CD14-positive monocyte (primary cell): ENCODE measurements at regions not wholly inside any gene's neighbourhood (a gene's known extent, or its start where the extent isn't known, plus 50 kb on each side); places are given as distances from the start of the nearest gene placed in this dataset.

ENCODE experiments used
- DNase-seq, 3 donors: peaks; one replicate each; pipeline ENCODE4 v3.0.0-alpha.2; 2011 to 2022
- H2AFZ ChIP-seq: 2 replicates; pipeline ENCODE4 v1.6.0; 2012; ENCODE audit warnings: mild to moderate bottlenecking, low read depth, low read length, inconsistent platforms; ENCODE audit not compliant: insufficient read depth, poor library complexity, severe bottlenecking
- H3K27ac ChIP-seq, 2 donors: 1 replicate in 1 of 2; 2 replicates in 1 of 2; pipeline ENCODE4 v1.5.1; 2012 to 2013; ENCODE audit warnings: low read length in 2 of 2, control low read depth in 1 of 2, inconsistent platforms in 1 of 2, low read depth in 1 of 2, mild to moderate bottlenecking in 1 of 2
- H3K27me3 ChIP-seq, 2 donors: one replicate each; pipeline versions ENCODE4 v1.6.0 to v1.6.1; 2011 to 2013; ENCODE audit warnings: low read length in 2 of 2; ENCODE audit not compliant: control insufficient read depth in 2 of 2, insufficient read depth in 2 of 2
- H3K36me3 ChIP-seq, 2 donors: replicated peaks in 1 of 2; 1 replicate in 1 of 2; 2 replicates in 1 of 2; pipeline versions ENCODE4 v1.5.1 to v1.6.1; 2012 to 2013; ENCODE audit warnings: low read length in 2 of 2, control low read depth in 1 of 2, inconsistent platforms in 1 of 2, mild to moderate bottlenecking in 1 of 2; ENCODE audit not compliant: insufficient read depth in 2 of 2, control insufficient read depth in 1 of 2
- H3K4me1 ChIP-seq, 2 donors: 1 replicate in 1 of 2; 2 replicates in 1 of 2; pipeline versions ENCODE4 v1.5.1 to v1.6.1; 2012 to 2013; ENCODE audit warnings: low read length in 2 of 2, control low read depth in 1 of 2, inconsistent platforms in 1 of 2, mild to moderate bottlenecking in 1 of 2, moderate library complexity in 1 of 2; ENCODE audit not compliant: insufficient read depth in 2 of 2, control insufficient read depth in 1 of 2
- H3K4me2 ChIP-seq: replicated peaks from 2 replicates; pipeline ENCODE3; 2012; ENCODE audit warnings: low read length, moderate library complexity, mild to moderate bottlenecking; ENCODE audit not compliant: poor library complexity, severe bottlenecking; ENCODE audit errors: extremely low read depth
- H3K4me3 ChIP-seq, 3 experiments: fragments of 200-600 bp in 1 of 3; sonication (generic) in 1 of 3; replicated peaks in 1 of 3; 1 replicate in 2 of 3; 2 replicates in 1 of 3; pipeline ENCODE4 v1.5.1; 2011 to 2013; ENCODE audit warnings: low read length in 3 of 3, mild to moderate bottlenecking in 3 of 3, control low read depth in 2 of 3, low read depth in 2 of 3, inconsistent platforms in 1 of 3, moderate library complexity in 1 of 3
- H3K79me2 ChIP-seq: 2 replicates; pipeline ENCODE4 v1.6.0; 2012; ENCODE audit warnings: mild to moderate bottlenecking, control low read depth, inconsistent platforms, low read length, moderate library complexity; ENCODE audit not compliant: insufficient read depth
- H3K9ac ChIP-seq: 2 replicates; pipeline ENCODE4 v1.6.0; 2017; ENCODE audit warnings: low read length, mild to moderate bottlenecking; ENCODE audit not compliant: insufficient read depth, poor library complexity, severe bottlenecking
- H3K9me3 ChIP-seq, 2 donors: replicated peaks in 1 of 2; 1 replicate in 1 of 2; 2 replicates in 1 of 2; pipeline versions ENCODE4 v1.5.1 to v1.6.1; 2012 to 2013; ENCODE audit warnings: low read length in 2 of 2, control low read depth in 1 of 2; ENCODE audit not compliant: control insufficient read depth in 1 of 2, insufficient read depth in 1 of 2
- H4K20me1 ChIP-seq: 2 replicates; pipeline ENCODE4 v1.6.0; 2012; ENCODE audit warnings: mild to moderate bottlenecking, low read length, control low read depth, moderate library complexity; ENCODE audit not compliant: insufficient read depth
- H3K27ac Mint-ChIP-seq, 7 donors: one replicate each; pipeline ENCODE4 v1.8.0; 2020; ENCODE audit warnings: mild to moderate bottlenecking in 7 of 7, mixed read lengths in 7 of 7, moderate library complexity in 6 of 7, inconsistent platforms in 2 of 7
- H3K27me3 Mint-ChIP-seq, 3 donors: one replicate each; pipeline ENCODE4 v1.8.0; 2021 to 2022; ENCODE audit warnings: low read depth in 3 of 3, mild to moderate bottlenecking in 3 of 3, mixed read lengths in 3 of 3, moderate library complexity in 3 of 3, inconsistent platforms in 1 of 3
- H3K36me3 Mint-ChIP-seq, 2 donors: one replicate each; pipeline ENCODE4 v1.8.0; 2020; ENCODE audit warnings: mixed read lengths in 2 of 2, inconsistent platforms in 1 of 2, mild to moderate bottlenecking in 1 of 2
- H3K4me1 Mint-ChIP-seq: one replicate; pipeline ENCODE4 v1.8.0; 2020; ENCODE audit warnings: mild to moderate bottlenecking, mixed read lengths
- H3K4me3 Mint-ChIP-seq, 2 donors: one replicate each; pipeline ENCODE4 v1.8.0; 2020; ENCODE audit warnings: mild to moderate bottlenecking in 2 of 2, mixed read lengths in 2 of 2, moderate library complexity in 1 of 2
- H3K9me3 Mint-ChIP-seq, 7 donors: one replicate each; pipeline ENCODE4 v1.8.0; 2020 to 2022; ENCODE audit warnings: mixed read lengths in 7 of 7, mild to moderate bottlenecking in 6 of 7, moderate library complexity in 6 of 7, inconsistent platforms in 2 of 7
- CTCF ChIP-seq: fragments of 200-600 bp; IDR thresholded peaks from one replicate; pipeline ENCODE4 v1.8.0; 2022; ENCODE audit warnings: antibody characterized with exemption, mild to moderate bottlenecking
- WGBS: methylation state at CpG from one replicate; pipeline ENCODE4 v1.1.5; 2013; ENCODE audit warnings: missing lambda C conversion rate; ENCODE audit not compliant: insufficient coverage; 5-methylcytosine and 5-hydroxymethylcytosine counted together
- intact Hi-C, 2 donors: fragments of 100-400 bp; cut with micrococcal nuclease; formaldehyde crosslinking; loops; one replicate each; pipeline versions ENCODE4 v1.15.0 to v1.15.1; 2023

GRCh38 chr18:10346749-10347415, 107.6 kb upstream of the APCDD1 start:
- intact Hi-C loops, result no loop called here
- Mint-ChIP-seq H3K27ac (no peak overlapping the region), H3K4me1 (no peaks in the 10 kb centered on the region), H3K9me3 (peaks cover 0 to 3% (median 0%) of the 10 kb centered on the region in 7 donors), H3K36me3 (no peaks in the 10 kb centered on the region), H3K4me3 (no peak overlapping the region), H3K27me3 (peaks cover 0 to 5% (median 3%) of the 10 kb centered on the region in 3 donors)
- no peak for TF ChIP-seq CTCF
- Histone ChIP-seq H2AFZ (no peak overlapping the region), H3K9ac (no peak overlapping the region), H3K36me3 (no peaks in the 10 kb centered on the region), H3K4me3 (no peak overlapping the region), H3K9me3 (no peaks in the 10 kb centered on the region), H3K4me1 (no peaks in the 10 kb centered on the region), H3K4me2 (no peak overlapping the region), H3K79me2 (no peaks in the 10 kb centered on the region), H3K27me3 (no peaks in the 10 kb centered on the region), H4K20me1 (no peaks in the 10 kb centered on the region), H3K27ac (no peak overlapping the region)
- 95% methylated on average over 9 of the region's 17 CpGs for WGBS
- DNase-seq, result no peak

GRCh38 chr18:10349561-10349960, 104.9 kb upstream of the APCDD1 start:
- no peaks in the 10 kb centered on the region for H3K9me3 ChIP-seq
- H3K4me2 ChIP-seq, result no peak overlapping the region
- peaks cover 6 to 8% of the 10 kb centered on the region in 2 donors for H3K4me1 ChIP-seq
- H3K9ac ChIP-seq, result no peak overlapping the region
- no peak overlapping the region for H3K27ac ChIP-seq
- no peak overlapping the region for H3K4me3 ChIP-seq
- no peaks in the 10 kb centered on the region for H3K79me2 ChIP-seq
- intact Hi-C loops, result no loop called here
- Mint-ChIP-seq H3K27me3 (peaks cover 0 to 2% (median 0%) of the 10 kb centered on the region in 3 donors), H3K36me3 (no peaks in the 10 kb centered on the region), H3K9me3 (peaks cover 0 to 3% (median 0%) of the 10 kb centered on the region in 7 donors), H3K4me3 (no peak overlapping the region), H3K27ac (no peak overlapping the region), H3K4me1 (peaks cover 5% of the 10 kb centered on the region)
- no peaks in the 10 kb centered on the region for H3K27me3 ChIP-seq
- H2AFZ ChIP-seq, result no peak overlapping the region
- no peaks in the 10 kb centered on the region for H3K36me3 ChIP-seq
- no peaks in the 10 kb centered on the region for H4K20me1 ChIP-seq
- no peak for TF ChIP-seq CTCF
- DNase-seq, result no peak
- no CpG with 5 or more reads among the region's 4 CpGs for WGBS
